GM23248 (cell line): ENCODE measurements at regions not wholly inside any gene's neighbourhood (a gene's known extent, or its start where the extent isn't known, plus 50 kb on each side); places are given as distances from the start of the nearest gene placed in this dataset.

Source experiments
- DNase-seq: peaks from one replicate; pipeline ENCODE4 v3.0.0-alpha.2; 2015
- H2AFZ ChIP-seq: fragments of 200-600 bp; sonication (generic); 2 replicates; pipeline ENCODE4 v1.6.1; 2016; ENCODE audit warnings: antibody characterized with exemption
- H3F3A ChIP-seq: fragments of 200-600 bp; sonication (generic); 2 replicates; pipeline ENCODE4 v1.6.1; 2016; ENCODE audit warnings: mild to moderate bottlenecking, antibody characterized with exemption, mixed run types; ENCODE audit not compliant: insufficient read depth
- H3K27ac ChIP-seq: fragments of 200-600 bp; sonication (generic); 2 replicates; pipeline ENCODE4 v1.5.1; 2016; ENCODE audit warnings: mild to moderate bottlenecking
- H3K27me3 ChIP-seq: fragments of 200-600 bp; sonication (generic); replicated peaks from 2 replicates; pipeline ENCODE4 v1.6.1; 2016; ENCODE audit warnings: mild to moderate bottlenecking; ENCODE audit not compliant: insufficient read depth
- H3K36me3 ChIP-seq: fragments of 200-600 bp; sonication (generic); 2 replicates; pipeline ENCODE4 v1.6.1; 2016; ENCODE audit warnings: low read depth, mild to moderate bottlenecking
- H3K4me1 ChIP-seq: fragments of 200-600 bp; sonication (generic); 2 replicates; pipeline ENCODE4 v1.6.1; 2016; ENCODE audit warnings: mild to moderate bottlenecking; ENCODE audit not compliant: insufficient read depth
- H3K4me2 ChIP-seq: fragments of 200-600 bp; sonication (generic); one replicate; pipeline ENCODE4 v1.6.1; 2016; ENCODE audit warnings: mild to moderate bottlenecking; ENCODE audit not compliant: unreplicated experiment
- H3K4me3 ChIP-seq: fragments of 200-600 bp; sonication (generic); 2 replicates; pipeline ENCODE4 v1.5.1; 2016; ENCODE audit warnings: mild to moderate bottlenecking
- H3K79me2 ChIP-seq: fragments of 200-600 bp; sonication (generic); 2 replicates; pipeline ENCODE4 v1.6.1; 2016; ENCODE audit warnings: mild to moderate bottlenecking; ENCODE audit not compliant: insufficient read depth
- H3K9ac ChIP-seq: fragments of 200-600 bp; sonication (generic); 2 replicates; pipeline ENCODE4 v1.6.1; 2016; ENCODE audit warnings: mild to moderate bottlenecking
- H3K9me2 ChIP-seq: fragments of 200-600 bp; sonication (generic); 2 replicates; pipeline ENCODE4 v1.6.1; 2016; ENCODE audit warnings: mixed run types, mild to moderate bottlenecking, moderate library complexity; ENCODE audit not compliant: insufficient read depth
- H3K9me3 ChIP-seq: fragments of 200-600 bp; sonication (generic); one replicate; pipeline ENCODE4 v1.6.1; 2017; ENCODE audit warnings: low read depth
- H4K20me1 ChIP-seq: fragments of 200-600 bp; sonication (generic); 2 replicates; pipeline ENCODE4 v1.6.0; 2016; ENCODE audit not compliant: insufficient read depth
- EZH2 ChIP-seq: fragments of 200-600 bp; sonication (generic); IDR thresholded peaks from 2 replicates; pipeline ENCODE4 v1.6.1; 2018; ENCODE audit warnings: antibody characterized with exemption, mild to moderate bottlenecking; ENCODE audit not compliant: insufficient read depth, poor library complexity, severe bottlenecking
- EZH2phosphoT487 ChIP-seq: fragments of 200-600 bp; sonication (generic); IDR thresholded peaks from 2 replicates; pipeline ENCODE4 v1.6.1; 2018; ENCODE audit warnings: antibody characterized with exemption, moderate library complexity, mild to moderate bottlenecking, low read depth; ENCODE audit not compliant: insufficient read depth
- WGBS, 2 experiments: methylation state at CpG; one replicate each; pipeline ENCODE4 v1.1.6; 2015 to 2017; ENCODE audit warnings: low lambda C conversion rate in 2 of 2, low coverage in 1 of 2; ENCODE audit errors: missing lambda C conversion rate in 2 of 2; 5-methylcytosine and 5-hydroxymethylcytosine counted together
- in situ Hi-C: fragments of 300-500 bp; cut with MboI; formaldehyde crosslinking; loops from 2 replicates; pipeline ENCODE4 v1.15.0; 2020

GRCh38 chr19:30755581-30755980 lies 383.4 kb downstream of the ZNF536 start:
- in situ Hi-C loops: no loop called here
- H3K27ac ChIP-seq: no peak overlapping the region
- H4K20me1 ChIP-seq: no peaks in the 10 kb centered on the region
- H3K36me3 ChIP-seq: no peaks in the 10 kb centered on the region
- no peak overlapping the region for H2AFZ ChIP-seq
- H3K4me1 ChIP-seq: no peaks in the 10 kb centered on the region
- H3K9ac ChIP-seq: no peak overlapping the region
- H3F3A ChIP-seq: no peaks in the 10 kb centered on the region
- H3K9me3 ChIP-seq: no peaks in the 10 kb centered on the region
- no peaks in the 10 kb centered on the region for H3K79me2 ChIP-seq
- no peaks in the 10 kb centered on the region for H3K27me3 ChIP-seq
- 63 to 67% methylated on average over 7 of the region's 7 CpGs for WGBS, 2 experiments
- DNase-seq: no peak
- TF ChIP-seq EZH2phosphoT487 (no peak), EZH2 (no peak)
- no peak overlapping the region for H3K4me2 ChIP-seq
- H3K4me3 ChIP-seq: no peak overlapping the region
- no peaks in the 10 kb centered on the region for H3K9me2 ChIP-seq

GRCh38 chr19:30754162-30754561 lies 382.0 kb downstream of the ZNF536 start:
- no peak overlapping the region for H3K9ac ChIP-seq
- in situ Hi-C loops: no loop called here
- WGBS, 2 experiments: 18 to 28% methylated on average over 1 of the region's 1 CpG
- no peaks in the 10 kb centered on the region for H3K9me3 ChIP-seq
- H3K79me2 ChIP-seq: no peaks in the 10 kb centered on the region
- H3K4me3 ChIP-seq: no peak overlapping the region
- no peak overlapping the region for H2AFZ ChIP-seq
- TF ChIP-seq EZH2phosphoT487 (no peak), EZH2 (no peak)
- H3F3A ChIP-seq: no peaks in the 10 kb centered on the region
- no peaks in the 10 kb centered on the region for H4K20me1 ChIP-seq
- no peak overlapping the region for H3K27ac ChIP-seq
- no peak for DNase-seq
- H3K4me2 ChIP-seq: no peak overlapping the region
- H3K9me2 ChIP-seq: no peaks in the 10 kb centered on the region
- H3K4me1 ChIP-seq: no peaks in the 10 kb centered on the region
- no peaks in the 10 kb centered on the region for H3K27me3 ChIP-seq
- H3K36me3 ChIP-seq: no peaks in the 10 kb centered on the region

GRCh38 chr19:30752876-30753275 lies 380.7 kb downstream of the ZNF536 start:
- H3K27ac ChIP-seq: no peak overlapping the region
- TF ChIP-seq EZH2 (no peak), EZH2phosphoT487 (no peak)
- H3K79me2 ChIP-seq: no peaks in the 10 kb centered on the region
- H3K4me2 ChIP-seq: no peak overlapping the region
- H3K9me2 ChIP-seq: no peaks in the 10 kb centered on the region
- no peak overlapping the region for H2AFZ ChIP-seq
- no peaks in the 10 kb centered on the region for H4K20me1 ChIP-seq
- H3K4me3 ChIP-seq: no peak overlapping the region
- in situ Hi-C loops: no loop called here
- no peaks in the 10 kb centered on the region for H3K36me3 ChIP-seq
- 30 to 36% methylated on average over 3 of the region's 3 CpGs for WGBS, 2 experiments
- DNase-seq: no peak
- no peaks in the 10 kb centered on the region for H3K4me1 ChIP-seq
- no peaks in the 10 kb centered on the region for H3K27me3 ChIP-seq
- H3K9me3 ChIP-seq: no peaks in the 10 kb centered on the region
- H3F3A ChIP-seq: no peaks in the 10 kb centered on the region
- no peak overlapping the region for H3K9ac ChIP-seq

- H3K79me2 ChIP-seq: no peaks in the 10 kb centered on the region
- no peak overlapping the region for H2AFZ ChIP-seq
- H3F3A ChIP-seq: no peaks in the 10 kb centered on the region
- no peaks in the 10 kb centered on the region for H4K20me1 ChIP-seq
- no peak overlapping the region for H3K27ac ChIP-seq
- H3K9ac ChIP-seq: no peak overlapping the region
- no peaks in the 10 kb centered on the region for H3K36me3 ChIP-seq
- in situ Hi-C loops: no loop called here
- H3K9me2 ChIP-seq: no peaks in the 10 kb centered on the region
- WGBS, 2 experiments: 8 to 11% methylated on average over 6 of the region's 6 CpGs
- H3K4me1 ChIP-seq: no peaks in the 10 kb centered on the region
- H3K27me3 ChIP-seq: no peaks in the 10 kb centered on the region
- no peak for DNase-seq
- H3K4me2 ChIP-seq: no peak overlapping the region
- no peak overlapping the region for H3K4me3 ChIP-seq
- no peaks in the 10 kb centered on the region for H3K9me3 ChIP-seq
- no peak for TF ChIP-seq EZH2phosphoT487
Observed at GRCh38 chr19:30752201-30752600, 380.0 kb downstream of the ZNF536 start.

DNA sequence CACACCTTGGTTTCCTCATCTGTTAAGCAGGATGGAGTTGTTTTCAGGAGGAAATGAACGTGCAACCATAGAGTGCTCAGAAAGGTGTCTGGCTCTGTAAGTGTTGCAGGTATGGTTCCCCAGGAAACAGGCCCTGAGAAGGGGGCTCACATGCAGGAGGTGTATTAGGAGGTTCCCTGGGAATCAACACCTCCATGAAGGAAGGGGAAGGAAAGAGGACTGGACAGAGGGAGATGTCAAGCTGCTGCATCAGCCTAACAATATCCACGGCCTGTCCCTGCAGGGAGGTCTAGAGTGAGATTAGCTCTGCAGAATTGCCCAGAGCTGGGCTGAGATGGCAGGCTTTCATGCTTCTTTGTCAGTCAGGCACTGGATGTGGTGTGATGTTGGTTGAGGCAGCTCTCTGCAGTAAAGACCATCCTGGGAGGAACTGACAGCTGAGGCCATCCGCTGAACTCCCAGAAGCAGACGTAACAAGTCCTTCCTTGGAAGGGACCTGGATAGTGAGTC lies 373.3 kb downstream of the ZNF536 start:
- Histone ChIP-seq H3K4me3 (no peak overlapping the region), H3K9me3 (no peaks in the 10 kb centered on the region), H3F3A (no peaks in the 10 kb centered on the region), H2AFZ (no peak overlapping the region), H4K20me1 (no peaks in the 10 kb centered on the region), H3K4me1 (no peaks in the 10 kb centered on the region), H3K79me2 (no peaks in the 10 kb centered on the region), H3K27ac (no peak overlapping the region), H3K27me3 (peaks cover 11% of the 10 kb centered on the region; the same call in 1 of the 2 replicates), H3K36me3 (no peaks in the 10 kb centered on the region), H3K4me2 (no peak overlapping the region), H3K9ac (no peak overlapping the region), H3K9me2 (no peaks in the 10 kb centered on the region)
- DNase-seq: no peak
- TF ChIP-seq EZH2phosphoT487 (no peak), EZH2 (no peak)
- 75 to 77% methylated on average over 4 of the region's 4 CpGs for WGBS, 2 experiments
- in situ Hi-C loops: no loop called here
